ENCODE measurements at regions not wholly inside any gene's neighbourhood (a gene's known extent, or its start where the extent isn't known, plus 50 kb on each side); places are given as distances from the start of the nearest gene placed in this dataset.

- WGBS, 4 donors: 65 to 95% (median 79%) methylated on average over 2 of the region's 2 CpGs
- Histone ChIP-seq H3K36me3 (replicated peaks in 1 of 2) (no peaks in the 10 kb centered on the region), H3K27me3 (no peaks in the 10 kb centered on the region), H3K4me3 (no peak overlapping the region), H3K27ac (no peak overlapping the region), H3K4me1 (replicated peaks in 1 of 2) (no peaks in the 10 kb centered on the region), H3K9me3 (replicated peaks in 1 of 3) (no peaks in the 10 kb centered on the region)
- no peak for TF ChIP-seq CTCF (IDR thresholded peaks at IDR 0.05)
- TF ChIP-seq POLR2A (IDR thresholded peaks at IDR 0.05): no peak
- intact Hi-C loops (cut with DNase I): no loop called here
- DNase-seq: no peak
These were observed 925.9 kb downstream of the IGSF11 start for GRCh38 chr3:118108769-118109168.

GRCh38 chr3:118110211-118110610 is 924.4 kb downstream of the IGSF11 start:
- intact Hi-C loops (cut with DNase I): no loop called here
- H3K36me3 ChIP-seq (replicated peaks in 1 of 2): no peaks in the 10 kb centered on the region
- H3K4me1 ChIP-seq (replicated peaks in 1 of 2): no peaks in the 10 kb centered on the region
- 84 to 91% (median 88%) methylated on average over 6 of the region's 6 CpGs for WGBS, 4 donors
- H3K9me3 ChIP-seq (replicated peaks in 1 of 3): no peaks in the 10 kb centered on the region
- no peak overlapping the region for H3K27ac ChIP-seq
- TF ChIP-seq CTCF (IDR thresholded peaks at IDR 0.05) (no peak), POLR2A (IDR thresholded peaks at IDR 0.05) (no peak)
- no peak overlapping the region for H3K4me3 ChIP-seq
- no peaks in the 10 kb centered on the region for H3K27me3 ChIP-seq
- no peak for DNase-seq

GRCh38 chr3:118116991-118117390 is 917.7 kb downstream of the IGSF11 start:
- Histone ChIP-seq H3K27me3 (no peaks in the 10 kb centered on the region), H3K27ac (no peak overlapping the region), H3K4me1 (replicated peaks in 1 of 2) (no peaks in the 10 kb centered on the region), H3K9me3 (replicated peaks in 1 of 3) (no peaks in the 10 kb centered on the region), H3K4me3 (no peak overlapping the region), H3K36me3 (replicated peaks in 1 of 2) (no peaks in the 10 kb centered on the region)
- intact Hi-C loops (cut with DNase I): no loop called here
- DNase-seq: no peak
- TF ChIP-seq POLR2A (IDR thresholded peaks at IDR 0.05) (no peak), CTCF (IDR thresholded peaks at IDR 0.05) (no peak)
- 60 to 66% (median 61%) methylated on average over 3 of the region's 3 CpGs for WGBS, 4 donors

- no peaks in the 10 kb centered on the region for H3K4me1 ChIP-seq (replicated peaks in 1 of 2)
- TF ChIP-seq POLR2A (IDR thresholded peaks at IDR 0.05): no peak
- no peak for TF ChIP-seq CTCF (IDR thresholded peaks at IDR 0.05)
- 80 to 90% (median 87%) methylated on average over 2 of the region's 2 CpGs for WGBS, 4 donors
- no peaks in the 10 kb centered on the region for H3K9me3 ChIP-seq (replicated peaks in 1 of 3)
- no peaks in the 10 kb centered on the region for H3K36me3 ChIP-seq (replicated peaks in 1 of 2)
- no peaks in the 10 kb centered on the region for H3K27me3 ChIP-seq
- intact Hi-C loops (cut with DNase I): no loop called here
- no peak for DNase-seq
- no peak overlapping the region for H3K27ac ChIP-seq
- H3K4me3 ChIP-seq: no peak overlapping the region
These were observed 907.9 kb downstream of the IGSF11 start for GRCh38 chr3:118126751-118127150.

Measured in adrenal gland (tissue), 9 donors.